ENCODE measurements at regions not wholly inside any gene's neighbourhood (a gene's known extent, or its start where the extent isn't known, plus 50 kb on each side); places are given as distances from the start of the nearest gene placed in this dataset.
"Not testable (repeated sequence)": the region's sequence is repeated elsewhere in the genome, so short reads cannot be mapped to it uniquely, and the experiment has no call there.

- peak overlapping the region; percentile 94 to 100 (median 98) for H3K4me3 Mint-ChIP-seq
- not testable (repeated sequence) for H3K27me3 Mint-ChIP-seq; DNase-seq; H3K9me3 Mint-ChIP-seq; H3K36me3 Mint-ChIP-seq; ATAC-seq (ENCODE audit: low read depth in 2 of 2)
- peaks cover 0 to 17% (median 10%) of the 10 kb centered on the region in 3 donors for H3K4me1 Mint-ChIP-seq
- peak overlapping the region in 5 of 6 donors; percentile 96 to 100 (median 100) for H3K27ac Mint-ChIP-seq
Observed at GRCh38 chr3:75435794-75436400, 228.2 kb upstream of the FRG2C start.

GRCh38 chr3:75440986-75441385 is 223.1 kb upstream of the FRG2C start:
- not testable (repeated sequence) for H3K27me3 Mint-ChIP-seq; ATAC-seq (ENCODE audit: low read depth in 2 of 2); H3K9me3 Mint-ChIP-seq; H3K27ac Mint-ChIP-seq; H3K4me3 Mint-ChIP-seq; H3K36me3 Mint-ChIP-seq; H3K4me1 Mint-ChIP-seq; DNase-seq

DNA sequence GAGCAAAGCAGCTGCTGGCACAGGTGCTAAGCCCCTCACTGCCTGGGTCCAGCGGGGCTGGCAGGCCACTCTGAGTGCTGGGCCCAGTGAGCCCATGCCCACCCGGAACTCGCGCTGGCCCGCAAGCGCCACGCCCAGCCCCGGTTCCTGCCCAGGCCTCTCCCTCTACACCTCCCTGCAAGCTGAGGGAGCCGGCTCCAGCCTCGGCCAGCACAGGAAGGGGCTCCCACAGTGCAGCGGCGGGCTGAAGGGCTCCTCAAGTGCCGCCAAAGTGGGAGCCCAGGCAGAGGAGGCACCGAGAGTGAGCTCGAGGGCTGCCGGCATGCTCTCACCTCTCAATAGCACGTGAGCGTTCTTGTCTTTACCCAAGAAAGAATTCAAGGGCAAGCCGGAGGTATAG is 219.5 kb upstream of the FRG2C start:
- not testable (repeated sequence) for H3K36me3 Mint-ChIP-seq; ATAC-seq (ENCODE audit: low read depth in 2 of 2); H3K27me3 Mint-ChIP-seq; H3K9me3 Mint-ChIP-seq; DNase-seq; H3K4me1 Mint-ChIP-seq; H3K27ac Mint-ChIP-seq; H3K4me3 Mint-ChIP-seq

DNA sequence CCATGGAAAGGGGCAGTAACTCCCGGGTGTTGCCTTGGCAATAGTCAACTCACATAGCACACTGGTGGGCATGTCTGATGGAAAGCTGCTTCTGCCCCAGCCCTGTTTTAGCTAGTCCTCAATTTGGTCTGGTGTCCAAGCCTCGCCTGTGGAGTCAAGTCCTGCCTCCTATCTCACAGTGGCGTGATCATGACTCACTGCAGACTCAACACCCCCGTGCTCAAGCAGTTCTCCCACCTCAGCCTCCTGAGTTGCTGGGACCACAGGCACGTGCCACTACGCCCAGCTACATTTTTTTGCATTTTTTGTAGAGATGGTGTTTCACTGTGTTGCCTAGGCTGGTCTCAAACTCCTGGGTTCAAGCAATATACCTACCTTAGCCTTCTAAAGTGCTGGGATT is 218.9 kb upstream of the FRG2C start:
- not testable (repeated sequence) for H3K36me3 Mint-ChIP-seq; ATAC-seq (ENCODE audit: low read depth in 2 of 2); H3K4me3 Mint-ChIP-seq; DNase-seq; H3K9me3 Mint-ChIP-seq; H3K27me3 Mint-ChIP-seq; H3K27ac Mint-ChIP-seq; H3K4me1 Mint-ChIP-seq

DNA sequence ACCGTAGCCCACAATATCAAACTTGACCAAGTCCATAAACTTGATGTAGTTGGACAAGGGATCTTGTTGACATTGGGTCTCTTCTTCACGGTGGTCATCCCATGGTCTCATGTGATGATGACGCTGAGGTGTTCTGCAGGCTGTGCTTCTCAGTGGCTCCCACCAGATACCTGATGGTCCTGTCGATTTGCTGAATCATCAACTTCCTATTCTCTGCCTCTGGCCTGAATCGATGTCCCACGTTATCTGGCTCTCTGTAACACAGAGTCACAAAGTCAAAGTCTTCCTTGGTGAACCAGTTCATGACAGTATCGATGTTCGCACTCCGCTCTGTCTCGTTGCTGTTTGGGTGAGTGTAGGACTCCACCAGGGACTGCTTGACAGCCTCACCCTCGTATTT is 217.2 kb upstream of the FRG2C start:
- H3K9me3 Mint-ChIP-seq; DNase-seq; H3K27me3 Mint-ChIP-seq; ATAC-seq (ENCODE audit: low read depth in 2 of 2); H3K4me3 Mint-ChIP-seq; H3K4me1 Mint-ChIP-seq; H3K36me3 Mint-ChIP-seq: not testable (repeated sequence)
- peak overlapping the region in 2 of 6 donors; percentile 21 to 28 for H3K27ac Mint-ChIP-seq

DNA sequence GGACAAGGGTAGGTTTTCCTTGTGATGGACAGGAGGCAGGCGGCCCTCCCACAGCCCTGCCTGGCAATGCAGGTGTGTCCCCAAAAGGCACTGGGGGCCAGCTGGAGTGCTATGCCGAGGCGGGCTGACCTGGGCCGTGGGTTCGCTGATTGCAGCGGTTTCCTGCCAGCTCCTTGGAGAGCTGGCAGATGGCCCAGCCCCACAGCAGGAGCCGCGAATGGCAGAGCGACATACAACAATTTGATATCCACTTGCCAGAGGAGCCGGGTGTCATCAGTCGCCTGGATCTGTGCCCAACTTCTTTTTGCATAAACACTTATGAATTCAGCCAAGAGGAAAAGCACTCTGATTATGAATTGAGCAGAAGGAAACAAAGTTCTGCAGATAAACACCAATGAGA is 210.8 kb upstream of the FRG2C start:
- H3K9me3 Mint-ChIP-seq; H3K4me1 Mint-ChIP-seq; H3K36me3 Mint-ChIP-seq; DNase-seq; H3K4me3 Mint-ChIP-seq; ATAC-seq (ENCODE audit: low read depth in 2 of 2); H3K27me3 Mint-ChIP-seq: not testable (repeated sequence)
- peak overlapping the region in 1 of 6 donors; percentile 76 for H3K27ac Mint-ChIP-seq

GRCh38 chr3:75453839-75454238 is 210.3 kb upstream of the FRG2C start:
- not testable (repeated sequence) for H3K4me3 Mint-ChIP-seq; H3K4me1 Mint-ChIP-seq; DNase-seq; ATAC-seq (ENCODE audit: low read depth in 2 of 2); H3K27me3 Mint-ChIP-seq; H3K36me3 Mint-ChIP-seq; H3K9me3 Mint-ChIP-seq
- H3K27ac Mint-ChIP-seq, result peak overlapping the region in 1 of 6 donors; percentile 76

- ATAC-seq (ENCODE audit: low read depth in 2 of 2); H3K4me1 Mint-ChIP-seq; H3K27me3 Mint-ChIP-seq; H3K36me3 Mint-ChIP-seq; H3K4me3 Mint-ChIP-seq; DNase-seq: not testable (repeated sequence)
- H3K27ac Mint-ChIP-seq, result peak overlapping the region in 2 of 6 donors; percentile 21 to 54
- H3K9me3 Mint-ChIP-seq, result peaks cover 0 to 11% (median 3%) of the 10 kb centered on the region in 7 donors
Observed at GRCh38 chr3:75474530-75474929, 189.6 kb upstream of the FRG2C start.

DNA sequence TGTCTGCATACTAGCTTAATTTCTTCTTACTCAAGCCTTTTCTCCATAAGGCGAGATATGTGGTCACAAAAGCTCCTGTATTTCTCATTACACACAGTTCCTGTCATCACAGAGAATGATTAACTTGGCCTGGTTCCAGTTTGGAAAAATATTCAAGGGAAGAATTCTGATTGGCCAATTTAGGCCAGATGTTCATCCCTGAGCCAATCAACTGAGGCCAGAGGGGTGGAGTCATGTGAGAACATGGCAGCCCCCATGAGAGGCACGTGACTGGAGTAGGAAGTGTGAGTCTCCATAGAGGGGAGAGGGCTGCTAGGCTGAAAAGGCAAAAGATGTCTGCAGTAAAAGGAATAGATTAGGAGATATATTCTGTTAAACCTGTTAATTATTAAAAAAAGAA is 167.5 kb upstream of the FRG2C start:
- H3K36me3 Mint-ChIP-seq; DNase-seq; H3K27ac Mint-ChIP-seq; ATAC-seq (ENCODE audit: low read depth in 2 of 2); H3K27me3 Mint-ChIP-seq; H3K4me3 Mint-ChIP-seq; H3K4me1 Mint-ChIP-seq: not testable (repeated sequence)
- H3K9me3 Mint-ChIP-seq, result peaks cover 3 to 38% (median 14%) of the 10 kb centered on the region in 7 donors

- not testable (repeated sequence) for H3K4me3 Mint-ChIP-seq; H3K27me3 Mint-ChIP-seq; DNase-seq; H3K36me3 Mint-ChIP-seq; H3K27ac Mint-ChIP-seq; H3K4me1 Mint-ChIP-seq; ATAC-seq (ENCODE audit: low read depth in 2 of 2)
- H3K9me3 Mint-ChIP-seq, result peaks cover 7 to 38% (median 21%) of the 10 kb centered on the region in 7 donors
Observed at GRCh38 chr3:75500357-75500756, 163.8 kb upstream of the FRG2C start.

- not testable (repeated sequence) for H3K4me1 Mint-ChIP-seq; H3K4me3 Mint-ChIP-seq; ATAC-seq (ENCODE audit: low read depth in 2 of 2); DNase-seq; H3K36me3 Mint-ChIP-seq; H3K27me3 Mint-ChIP-seq
- peak overlapping the region in 1 of 6 donors; percentile 30 for H3K27ac Mint-ChIP-seq
- H3K9me3 Mint-ChIP-seq, result peaks cover 6 to 42% (median 17%) of the 10 kb centered on the region in 7 donors
Observed at GRCh38 chr3:75502171-75502570, 162.0 kb upstream of the FRG2C start.

DNA sequence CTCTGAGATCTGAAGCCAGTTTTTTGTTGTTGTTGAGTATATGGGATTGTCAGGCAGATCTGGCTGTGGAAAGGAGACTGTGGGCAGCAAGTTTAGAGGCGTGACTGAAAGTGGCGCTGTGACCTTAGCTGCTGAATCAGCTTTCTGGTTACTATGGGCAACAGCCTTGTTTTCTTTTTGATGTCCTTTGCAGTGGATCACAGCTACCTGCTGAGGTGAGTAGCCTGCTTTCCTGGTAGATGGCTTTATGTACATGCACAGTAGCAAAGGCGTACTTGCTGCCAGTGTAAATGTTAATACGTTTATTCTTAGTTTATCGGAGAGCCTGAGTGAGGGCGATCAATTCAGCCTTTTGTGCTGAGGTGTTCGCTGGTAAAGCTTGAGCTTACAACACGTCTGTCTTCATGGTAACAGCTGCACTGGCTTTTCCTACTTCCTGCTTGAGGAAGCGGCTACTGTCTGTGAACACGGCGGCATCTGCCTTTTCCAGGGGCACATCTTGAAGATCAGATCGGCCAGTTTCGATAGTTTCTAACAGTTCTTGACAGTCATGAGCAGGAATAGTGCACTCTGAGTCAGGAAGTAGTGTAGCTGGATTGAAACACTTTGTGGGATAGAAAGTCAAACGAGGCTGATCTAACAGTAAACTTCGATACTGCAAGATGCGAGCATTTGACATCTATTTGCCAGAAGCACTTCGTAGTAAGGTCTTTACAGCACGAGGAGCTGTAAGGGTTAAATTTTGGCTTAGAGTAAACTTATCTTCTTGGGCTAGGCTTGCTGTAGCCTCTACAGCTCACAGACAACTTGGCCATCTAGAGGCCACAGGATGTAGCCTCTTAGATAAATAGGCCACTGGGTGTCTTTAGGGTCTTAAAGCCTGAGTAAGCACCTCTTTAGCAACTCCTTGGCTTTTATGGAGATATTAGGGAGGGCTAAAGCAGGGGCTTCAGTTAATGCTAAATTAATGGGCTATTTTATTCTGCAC is 161.1 kb upstream of the FRG2C start:
- not testable (repeated sequence) for H3K27me3 Mint-ChIP-seq; DNase-seq; H3K27ac Mint-ChIP-seq; H3K36me3 Mint-ChIP-seq; ATAC-seq (ENCODE audit: low read depth in 2 of 2); H3K4me1 Mint-ChIP-seq
- Mint-ChIP-seq H3K9me3 (peaks cover 7 to 47% (median 22%) of the 10 kb centered on the region in 7 donors), H3K4me3 (peak overlapping the region in 2 of 8 donors; percentile 18 to 57)

GRCh38 chr3:75506603-75507002 is 157.5 kb upstream of the FRG2C start:
- Mint-ChIP-seq H3K9me3 (peaks cover 5 to 60% (median 39%) of the 10 kb centered on the region in 7 donors), H3K4me1 (no peaks in the 10 kb centered on the region), H3K4me3 (no peak overlapping the region), H3K27me3 (no peaks in the 10 kb centered on the region), H3K27ac (no peak overlapping the region), H3K36me3 (peaks cover 8 to 22% of the 10 kb centered on the region in 2 donors)
- DNase-seq (no peak), ATAC-seq (ENCODE audit: low read depth in 2 of 2) (no peak)

DNA sequence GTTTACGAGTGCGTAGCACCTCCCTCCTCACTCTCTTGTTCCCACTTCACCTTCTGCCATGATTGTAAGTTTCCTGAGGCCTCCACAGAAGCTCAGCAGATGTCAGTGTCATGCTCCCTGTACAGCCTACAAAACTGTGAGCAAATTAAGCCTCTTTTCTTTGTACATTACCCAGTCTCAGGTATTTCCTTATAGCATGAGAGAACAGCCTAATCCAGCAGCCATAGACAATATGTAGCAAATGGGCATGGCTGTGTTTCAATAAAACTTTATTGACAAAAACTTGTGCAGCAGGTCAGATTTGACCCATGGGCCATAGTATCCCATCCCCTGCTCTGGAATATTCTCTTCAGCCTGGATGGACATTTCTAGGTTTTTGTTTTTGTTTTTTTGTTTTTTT is 156.2 kb upstream of the FRG2C start:
- H3K4me1 Mint-ChIP-seq; H3K27ac Mint-ChIP-seq; ATAC-seq (ENCODE audit: low read depth in 2 of 2); H3K4me3 Mint-ChIP-seq; DNase-seq; H3K27me3 Mint-ChIP-seq: not testable (repeated sequence)
- H3K36me3 Mint-ChIP-seq, result peaks cover 8 to 20% of the 10 kb centered on the region in 2 donors
- peaks cover 4 to 69% (median 47%) of the 10 kb centered on the region in 7 donors for H3K9me3 Mint-ChIP-seq

Measured in naive B cell (primary cell).